ENCODE measurements at regions not wholly inside any gene's neighbourhood (a gene's known extent, or its start where the extent isn't known, plus 50 kb on each side); places are given as distances from the start of the nearest gene placed in this dataset.

- DNase-seq (ENCODE audit: low read depth) = no peak
- no peak overlapping the region for H3K4me3 ChIP-seq (ENCODE audit: low read depth, low read length)
- TF ChIP-seq, protein P1, sequence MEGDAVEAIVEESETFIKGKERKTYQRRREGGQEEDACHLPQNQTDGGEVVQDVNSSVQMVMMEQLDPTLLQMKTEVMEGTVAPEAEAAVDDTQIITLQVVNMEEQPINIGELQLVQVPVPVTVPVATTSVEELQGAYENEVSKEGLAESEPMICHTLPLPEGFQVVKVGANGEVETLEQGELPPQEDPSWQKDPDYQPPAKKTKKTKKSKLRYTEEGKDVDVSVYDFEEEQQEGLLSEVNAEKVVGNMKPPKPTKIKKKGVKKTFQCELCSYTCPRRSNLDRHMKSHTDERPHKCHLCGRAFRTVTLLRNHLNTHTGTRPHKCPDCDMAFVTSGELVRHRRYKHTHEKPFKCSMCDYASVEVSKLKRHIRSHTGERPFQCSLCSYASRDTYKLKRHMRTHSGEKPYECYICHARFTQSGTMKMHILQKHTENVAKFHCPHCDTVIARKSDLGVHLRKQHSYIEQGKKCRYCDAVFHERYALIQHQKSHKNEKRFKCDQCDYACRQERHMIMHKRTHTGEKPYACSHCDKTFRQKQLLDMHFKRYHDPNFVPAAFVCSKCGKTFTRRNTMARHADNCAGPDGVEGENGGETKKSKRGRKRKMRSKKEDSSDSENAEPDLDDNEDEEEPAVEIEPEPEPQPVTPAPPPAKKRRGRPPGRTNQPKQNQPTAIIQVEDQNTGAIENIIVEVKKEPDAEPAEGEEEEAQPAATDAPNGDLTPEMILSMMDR (IDR thresholded peaks at IDR 0.05; ENCODE audit: control insufficient read depth, extremely low read depth, insufficient read depth) = no peak
These were observed 248.8 kb downstream of the SAMD5 start for GRCh38 chr6:147757291-147757690.

- TF ChIP-seq, protein P1 (IDR thresholded peaks at IDR 0.05; ENCODE audit: control insufficient read depth, extremely low read depth, insufficient read depth) = no peak
- DNase-seq (ENCODE audit: low read depth) = no peak
- H3K4me3 ChIP-seq (ENCODE audit: low read depth, low read length) = no peak overlapping the region
These were observed 249.8 kb downstream of the SAMD5 start for GRCh38 chr6:147758303-147758702.

GRCh38 chr6:147759093-147759492, 250.6 kb downstream of the SAMD5 start:
- no peak overlapping the region for H3K4me3 ChIP-seq (ENCODE audit: low read depth, low read length)
- no peak for DNase-seq (ENCODE audit: low read depth)

GRCh38 chr6:147759536-147759935, 251.0 kb downstream of the SAMD5 start:
- TF ChIP-seq, protein P1 (IDR thresholded peaks at IDR 0.05; ENCODE audit: control insufficient read depth, extremely low read depth, insufficient read depth) = no peak
- no peak for DNase-seq (ENCODE audit: low read depth)
- no peak overlapping the region for H3K4me3 ChIP-seq (ENCODE audit: low read depth, low read length)

More at GRCh38 chr6:147759093-147759492, 250.6 kb downstream of the SAMD5 start:
- TF ChIP-seq, protein P1 (IDR thresholded peaks at IDR 0.05; ENCODE audit: control insufficient read depth, extremely low read depth, insufficient read depth) = no peak

DNA sequence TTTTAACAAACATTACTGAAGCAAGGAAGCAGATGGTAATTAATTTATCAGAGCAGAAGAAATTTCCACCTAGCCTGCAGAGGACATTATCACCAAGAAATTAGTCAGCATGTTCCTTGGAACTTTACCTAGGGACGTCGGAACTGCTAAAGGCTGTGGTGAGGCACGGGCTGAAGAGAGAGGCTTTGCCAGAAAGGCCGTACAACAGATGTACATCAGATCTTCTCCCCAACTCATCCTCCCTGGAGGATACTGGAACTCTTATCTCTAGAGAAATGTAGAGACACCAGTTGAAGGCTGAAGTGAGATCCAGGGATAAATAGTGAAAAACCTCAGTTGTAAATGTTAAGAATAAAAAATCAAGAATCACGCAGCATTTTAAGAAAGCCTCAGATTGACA, 257.1 kb downstream of the SAMD5 start:
- DNase-seq (ENCODE audit: low read depth) = no peak
- no peak overlapping the region for H3K4me3 ChIP-seq (ENCODE audit: low read depth, low read length)
- TF ChIP-seq, protein P1 (IDR thresholded peaks at IDR 0.05; ENCODE audit: control insufficient read depth, extremely low read depth, insufficient read depth) = no peak

DNA sequence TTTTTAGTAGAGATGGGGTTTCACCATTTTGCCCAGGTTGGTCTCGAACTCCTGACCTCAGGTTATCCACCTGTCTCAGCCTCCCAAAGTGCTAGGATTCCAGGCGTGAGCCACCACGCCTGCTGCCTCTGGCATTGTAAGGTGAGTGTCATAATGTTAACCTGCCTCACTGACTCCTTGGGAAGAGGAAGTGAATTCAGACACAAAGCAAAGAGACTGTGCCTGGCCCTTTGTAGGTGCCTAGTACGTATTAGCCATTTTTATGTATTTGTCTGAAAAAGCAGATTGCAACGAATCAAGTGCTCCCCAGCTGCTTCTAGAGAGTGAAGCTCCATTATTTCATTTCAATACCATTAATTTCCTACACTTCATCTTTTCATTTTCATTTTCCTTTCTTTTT, 260.5 kb downstream of the SAMD5 start:
- H3K4me3 ChIP-seq (ENCODE audit: low read depth, low read length) = no peak overlapping the region
- TF ChIP-seq, protein P1 (IDR thresholded peaks at IDR 0.05; ENCODE audit: control insufficient read depth, extremely low read depth, insufficient read depth) = no peak
- no peak for DNase-seq (ENCODE audit: low read depth)

DNA sequence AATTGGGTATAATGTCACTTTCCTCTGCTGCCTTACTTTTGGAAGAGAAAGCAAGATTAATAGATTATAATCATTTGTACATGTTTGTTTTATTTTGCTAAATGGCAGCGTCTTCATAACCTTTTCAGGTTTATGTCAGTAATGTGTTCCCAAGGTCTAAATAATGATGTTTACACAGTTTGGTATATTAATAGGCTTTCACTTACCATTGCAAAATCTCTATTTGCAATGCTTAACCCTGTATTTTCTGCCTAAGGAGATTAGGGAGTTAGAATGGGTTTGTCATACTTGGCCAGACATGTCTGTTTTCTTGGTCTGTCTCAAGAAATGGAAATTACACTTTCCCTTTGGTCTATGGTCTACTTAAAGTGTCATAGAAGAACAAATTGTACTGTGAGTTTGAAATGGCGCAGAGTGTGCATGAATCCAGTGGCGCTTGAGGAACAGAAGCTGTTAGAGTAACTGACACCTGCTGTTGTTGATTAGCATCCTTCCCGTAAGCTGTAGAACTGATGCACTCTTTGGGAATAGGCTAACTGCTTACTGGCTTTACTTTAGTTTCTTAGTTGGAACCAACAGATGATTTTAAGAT, 261.1 kb downstream of the SAMD5 start:
- TF ChIP-seq, protein P1 (IDR thresholded peaks at IDR 0.05; ENCODE audit: control insufficient read depth, extremely low read depth, insufficient read depth) = no peak
- no peak overlapping the region for H3K4me3 ChIP-seq (ENCODE audit: low read depth, low read length)
- peak; percentile 85 for DNase-seq (ENCODE audit: low read depth)

All from LNCaP clone FGC (cell line).